ENCODE measurements at regions not wholly inside any gene's neighbourhood (a gene's known extent, or its start where the extent isn't known, plus 50 kb on each side); places are given as distances from the start of the nearest gene placed in this dataset.

DNA sequence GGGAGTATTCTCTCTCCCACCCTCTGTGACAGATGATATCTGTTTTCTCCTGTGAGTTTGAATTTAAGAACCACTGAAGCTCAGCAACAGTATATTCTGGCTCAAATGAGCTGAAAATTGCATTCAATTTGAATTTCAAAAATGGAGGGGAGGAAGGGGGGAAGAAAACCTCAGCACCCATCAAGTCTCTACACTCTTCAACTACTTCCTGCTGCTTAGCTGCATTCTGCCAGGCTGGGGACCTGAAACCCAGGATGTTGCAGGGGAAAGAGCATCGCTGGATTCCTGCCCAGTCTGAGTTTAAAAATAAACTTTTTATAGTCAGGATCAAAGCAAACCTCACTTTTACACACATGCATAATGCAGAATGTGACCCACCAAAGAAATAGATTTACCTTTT lies 214.3 kb upstream of the ESRRG start:
- no peak for ATAC-seq (ENCODE audit: insufficient number of reproducible peaks, low FRiP score, low read depth)
- Histone ChIP-seq H3K9me3 (no peaks in the 10 kb centered on the region), H3K4me1 (ENCODE audit: control insufficient read depth in 1 of 2, low read depth in 2 of 2) (no peaks in the 10 kb centered on the region), H3K27ac (no peak overlapping the region), H3K4me3 (no peak overlapping the region), H3K27me3 (replicated peaks; ENCODE audit: insufficient read depth) (no peaks in the 10 kb centered on the region), H3K36me3 (no peaks in the 10 kb centered on the region)
- TF ChIP-seq, protein P1, sequence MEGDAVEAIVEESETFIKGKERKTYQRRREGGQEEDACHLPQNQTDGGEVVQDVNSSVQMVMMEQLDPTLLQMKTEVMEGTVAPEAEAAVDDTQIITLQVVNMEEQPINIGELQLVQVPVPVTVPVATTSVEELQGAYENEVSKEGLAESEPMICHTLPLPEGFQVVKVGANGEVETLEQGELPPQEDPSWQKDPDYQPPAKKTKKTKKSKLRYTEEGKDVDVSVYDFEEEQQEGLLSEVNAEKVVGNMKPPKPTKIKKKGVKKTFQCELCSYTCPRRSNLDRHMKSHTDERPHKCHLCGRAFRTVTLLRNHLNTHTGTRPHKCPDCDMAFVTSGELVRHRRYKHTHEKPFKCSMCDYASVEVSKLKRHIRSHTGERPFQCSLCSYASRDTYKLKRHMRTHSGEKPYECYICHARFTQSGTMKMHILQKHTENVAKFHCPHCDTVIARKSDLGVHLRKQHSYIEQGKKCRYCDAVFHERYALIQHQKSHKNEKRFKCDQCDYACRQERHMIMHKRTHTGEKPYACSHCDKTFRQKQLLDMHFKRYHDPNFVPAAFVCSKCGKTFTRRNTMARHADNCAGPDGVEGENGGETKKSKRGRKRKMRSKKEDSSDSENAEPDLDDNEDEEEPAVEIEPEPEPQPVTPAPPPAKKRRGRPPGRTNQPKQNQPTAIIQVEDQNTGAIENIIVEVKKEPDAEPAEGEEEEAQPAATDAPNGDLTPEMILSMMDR (IDR thresholded peaks at IDR 0.05), result no peak
- DNase-seq (ENCODE audit: low spot score), result no peak

DNA sequence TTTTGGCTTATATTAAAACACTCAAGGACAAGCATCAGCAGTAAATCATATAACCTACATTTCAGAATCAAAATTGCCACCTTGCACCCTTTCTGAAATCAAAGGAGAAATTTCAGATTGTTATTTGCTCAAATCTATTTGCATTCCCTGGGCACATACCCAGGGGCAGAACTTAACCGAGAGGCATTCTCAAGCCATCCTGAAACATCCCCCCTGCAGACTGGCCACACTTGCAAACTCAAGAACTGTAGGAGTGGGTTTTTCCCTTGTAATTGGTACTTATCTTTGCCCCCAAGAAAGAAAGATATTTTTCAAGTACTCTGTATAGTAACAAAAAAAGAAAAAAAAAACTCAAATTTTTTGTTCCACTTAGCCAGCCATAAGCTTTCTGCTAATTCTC lies 213.6 kb upstream of the ESRRG start:
- Histone ChIP-seq H3K36me3 (no peaks in the 10 kb centered on the region), H3K27ac (no peak overlapping the region), H3K9me3 (no peaks in the 10 kb centered on the region), H3K4me3 (no peak overlapping the region), H3K4me1 (ENCODE audit: control insufficient read depth in 1 of 2, low read depth in 2 of 2) (no peaks in the 10 kb centered on the region), H3K27me3 (replicated peaks; ENCODE audit: insufficient read depth) (no peaks in the 10 kb centered on the region)
- TF ChIP-seq, protein P1 (IDR thresholded peaks at IDR 0.05), result no peak
- DNase-seq (ENCODE audit: low spot score) (no peak), ATAC-seq (ENCODE audit: insufficient number of reproducible peaks, low FRiP score, low read depth) (no peak)

DNA sequence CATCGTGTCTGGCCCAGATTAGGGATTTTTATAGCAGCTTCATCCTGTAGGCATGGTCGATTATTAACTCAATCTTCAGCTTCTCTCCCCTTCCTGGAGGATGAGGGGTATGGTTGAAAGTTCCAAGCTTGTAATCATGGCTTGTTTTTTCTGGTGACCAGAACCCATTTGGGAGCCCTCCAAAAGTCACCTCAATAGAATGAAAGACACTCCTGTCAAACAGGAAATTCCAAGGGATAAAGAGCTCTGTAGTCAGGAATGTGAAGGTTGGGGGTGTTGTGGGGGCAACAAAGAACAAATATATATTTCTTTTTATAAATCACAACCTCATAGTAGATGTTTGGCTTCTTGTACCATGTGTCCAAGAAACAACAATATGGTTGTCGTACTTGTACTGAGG lies 212.7 kb upstream of the ESRRG start:
- no peaks in the 10 kb centered on the region for H3K27me3 ChIP-seq (replicated peaks; ENCODE audit: insufficient read depth)
- no peak overlapping the region for H3K4me3 ChIP-seq
- no peak for ATAC-seq (ENCODE audit: insufficient number of reproducible peaks, low FRiP score, low read depth)
- DNase-seq (ENCODE audit: low spot score), result no peak
- no peaks in the 10 kb centered on the region for H3K4me1 ChIP-seq (ENCODE audit: control insufficient read depth in 1 of 2, low read depth in 2 of 2)
- no peaks in the 10 kb centered on the region for H3K36me3 ChIP-seq
- no peaks in the 10 kb centered on the region for H3K9me3 ChIP-seq
- TF ChIP-seq, protein P1 (IDR thresholded peaks at IDR 0.05), result no peak
- H3K27ac ChIP-seq, result no peak overlapping the region

DNA sequence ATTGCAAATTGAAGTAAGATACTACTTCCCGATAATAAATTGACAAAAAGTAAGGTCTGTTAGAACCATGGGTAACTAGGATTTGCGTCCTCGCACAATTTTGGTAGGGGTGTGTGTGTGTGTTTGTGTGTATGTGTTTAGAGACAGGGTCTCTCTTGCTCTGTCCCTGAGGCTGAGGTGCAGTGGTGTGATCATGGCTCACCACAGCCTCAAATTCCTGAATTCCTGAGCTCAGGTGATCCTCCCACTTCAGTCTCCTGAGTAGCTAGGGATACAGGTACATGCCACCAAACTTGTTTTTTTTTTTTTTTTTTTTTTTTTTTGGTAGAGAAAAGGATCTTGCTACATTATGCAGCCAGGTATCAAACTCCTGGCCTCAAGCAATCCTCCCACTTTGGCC lies 209.2 kb upstream of the ESRRG start:
- Histone ChIP-seq H3K4me3 (no peak overlapping the region), H3K27ac (no peak overlapping the region), H3K36me3 (no peaks in the 10 kb centered on the region), H3K27me3 (replicated peaks; ENCODE audit: insufficient read depth) (no peaks in the 10 kb centered on the region), H3K9me3 (no peaks in the 10 kb centered on the region), H3K4me1 (ENCODE audit: control insufficient read depth in 1 of 2, low read depth in 2 of 2) (no peaks in the 10 kb centered on the region)
- DNase-seq (ENCODE audit: low spot score) (no peak), ATAC-seq (ENCODE audit: insufficient number of reproducible peaks, low FRiP score, low read depth) (no peak)
- TF ChIP-seq, protein P1 (IDR thresholded peaks at IDR 0.05), result no peak

DNA sequence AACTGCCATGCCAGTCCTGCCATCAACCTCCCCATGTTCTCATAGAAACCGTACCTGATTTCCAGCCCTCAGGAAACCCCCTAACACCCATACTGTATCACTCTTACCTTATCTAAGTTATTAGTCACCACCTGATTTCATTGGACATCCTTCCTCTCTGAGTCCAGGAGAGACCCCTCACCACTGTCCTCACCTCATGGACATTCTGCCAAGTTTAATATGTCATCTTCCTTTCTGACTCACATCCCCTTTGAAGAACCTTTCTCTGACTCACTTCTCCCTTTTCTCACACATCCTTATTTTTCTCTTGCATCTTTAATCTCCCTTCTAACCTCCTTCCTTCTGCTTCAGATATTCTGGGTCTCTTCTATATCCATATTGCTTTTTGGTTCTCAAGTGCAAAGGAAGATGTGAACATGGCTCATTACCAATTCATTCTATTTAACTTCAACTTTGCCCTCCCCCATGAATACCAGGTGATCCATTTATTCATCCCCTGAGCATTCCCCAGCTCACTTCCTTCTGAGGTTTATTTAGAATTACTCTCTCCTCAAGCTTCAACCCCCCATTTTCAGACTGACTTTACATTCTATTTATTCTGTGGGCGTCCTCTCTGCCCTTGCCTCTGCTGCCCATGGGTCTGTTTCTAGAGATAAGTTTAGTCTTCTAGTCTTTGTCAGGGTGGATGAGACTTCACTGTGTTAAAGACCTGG lies 206.8 kb upstream of the ESRRG start:
- TF ChIP-seq, protein P1 (IDR thresholded peaks at IDR 0.05), result no peak
- DNase-seq (ENCODE audit: low spot score), result no peak
- Histone ChIP-seq H3K4me1 (ENCODE audit: control insufficient read depth in 1 of 2, low read depth in 2 of 2) (no peaks in the 10 kb centered on the region), H3K4me3 (no peak overlapping the region), H3K27ac (no peak overlapping the region), H3K9me3 (no peaks in the 10 kb centered on the region), H3K36me3 (no peaks in the 10 kb centered on the region), H3K27me3 (replicated peaks; ENCODE audit: insufficient read depth) (no peaks in the 10 kb centered on the region)
- ATAC-seq (ENCODE audit: insufficient number of reproducible peaks, low FRiP score, low read depth), result no peak

Measured in thoracic aorta (tissue), 2 donors.